Activated B cell treated with CpG ODN at 0.5 μM for 24 hours (primary cell): ENCODE measurements at regions not wholly inside any gene's neighbourhood (a gene's known extent, or its start where the extent isn't known, plus 50 kb on each side); places are given as distances from the start of the nearest gene placed in this dataset.

Source experiments
- ATAC-seq: fragments of 200-7000 bp; cut with Tn5 transposase; one replicate; pipeline ENCODE4 v1.10.0; 2021; ENCODE audit warnings: low read depth, mild to moderate bottlenecking, moderate library complexity
- CTCF ChIA-PET: fragments of 350-600 bp; sonication (Branson Sonifier 250); formaldehyde crosslinking; loops from one replicate; lab custom pipeline; 2021; ENCODE audit warnings: antibody characterized with exemption; lab: Charles Lee
- POLR2A ChIA-PET: fragments of 350-600 bp; sonication (Branson Sonifier 250); formaldehyde crosslinking; loops from one replicate; lab custom pipeline; 2021; ENCODE audit warnings: antibody characterized with exemption; lab: Charles Lee
- DNase-seq: peaks from one replicate; pipeline ENCODE4 v3.0.0; 2022
- H3K27ac Mint-ChIP-seq: one replicate; pipeline ENCODE4 v1.8.0; 2020; ENCODE audit warnings: mixed read lengths
- H3K27me3 Mint-ChIP-seq: one replicate; pipeline ENCODE4 v1.8.0; 2021; ENCODE audit warnings: mixed read lengths
- H3K36me3 Mint-ChIP-seq: one replicate; pipeline ENCODE4 v1.8.0; 2021; ENCODE audit warnings: low read depth, mixed read lengths
- H3K4me1 Mint-ChIP-seq: one replicate; pipeline ENCODE4 v1.8.0; 2021; ENCODE audit warnings: mixed read lengths
- H3K4me3 Mint-ChIP-seq: one replicate; pipeline ENCODE4 v1.8.0; 2020; ENCODE audit warnings: mild to moderate bottlenecking, mixed read lengths
- H3K9me3 Mint-ChIP-seq: one replicate; pipeline ENCODE4 v1.8.0; 2020; ENCODE audit warnings: mixed read lengths
- intact Hi-C: fragments of 100-400 bp; cut with micrococcal nuclease; formaldehyde crosslinking; loops from one replicate; pipeline ENCODE4 v1.15.1; 2024
- TF ChIP-seq, protein P1 (sequence below): fragments of 200-600 bp; IDR thresholded peaks from one replicate; pipeline ENCODE4 v1.8.0; 2022; ENCODE audit warnings: antibody characterized with exemption, mild to moderate bottlenecking

DNA sequence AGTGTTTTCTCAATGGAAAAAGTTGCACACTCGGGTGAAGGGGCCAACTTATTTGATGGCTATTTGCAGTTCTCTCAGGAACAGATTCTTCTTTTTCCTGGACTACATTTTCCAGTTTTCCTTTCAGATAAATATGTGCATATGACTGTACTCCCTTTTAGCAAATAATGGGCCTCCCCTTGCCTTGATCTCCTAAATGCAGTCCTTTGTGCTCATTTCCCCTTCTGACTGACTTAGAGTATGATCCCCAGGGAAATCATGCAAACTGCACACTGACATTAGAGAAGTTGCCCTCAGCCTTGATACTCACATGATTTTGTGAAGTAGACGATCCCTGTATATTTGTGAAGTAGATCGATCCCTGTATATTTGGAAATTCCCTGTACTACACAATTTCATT, 492.9 kb upstream of the NOVA1 start:
- intact Hi-C loops = no loop called here
- TF ChIP-seq, protein P1, sequence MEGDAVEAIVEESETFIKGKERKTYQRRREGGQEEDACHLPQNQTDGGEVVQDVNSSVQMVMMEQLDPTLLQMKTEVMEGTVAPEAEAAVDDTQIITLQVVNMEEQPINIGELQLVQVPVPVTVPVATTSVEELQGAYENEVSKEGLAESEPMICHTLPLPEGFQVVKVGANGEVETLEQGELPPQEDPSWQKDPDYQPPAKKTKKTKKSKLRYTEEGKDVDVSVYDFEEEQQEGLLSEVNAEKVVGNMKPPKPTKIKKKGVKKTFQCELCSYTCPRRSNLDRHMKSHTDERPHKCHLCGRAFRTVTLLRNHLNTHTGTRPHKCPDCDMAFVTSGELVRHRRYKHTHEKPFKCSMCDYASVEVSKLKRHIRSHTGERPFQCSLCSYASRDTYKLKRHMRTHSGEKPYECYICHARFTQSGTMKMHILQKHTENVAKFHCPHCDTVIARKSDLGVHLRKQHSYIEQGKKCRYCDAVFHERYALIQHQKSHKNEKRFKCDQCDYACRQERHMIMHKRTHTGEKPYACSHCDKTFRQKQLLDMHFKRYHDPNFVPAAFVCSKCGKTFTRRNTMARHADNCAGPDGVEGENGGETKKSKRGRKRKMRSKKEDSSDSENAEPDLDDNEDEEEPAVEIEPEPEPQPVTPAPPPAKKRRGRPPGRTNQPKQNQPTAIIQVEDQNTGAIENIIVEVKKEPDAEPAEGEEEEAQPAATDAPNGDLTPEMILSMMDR = no peak
- Mint-ChIP-seq H3K27me3 (no peaks in the 10 kb centered on the region), H3K36me3 (no peaks in the 10 kb centered on the region), H3K27ac (no peak overlapping the region), H3K9me3 (no peaks in the 10 kb centered on the region), H3K4me1 (no peaks in the 10 kb centered on the region), H3K4me3 (no peak overlapping the region)
- DNase-seq (no peak), ATAC-seq (no peak)
- ChIA-PET POLR2A (no interaction called here), CTCF (no interaction called here)

DNA sequence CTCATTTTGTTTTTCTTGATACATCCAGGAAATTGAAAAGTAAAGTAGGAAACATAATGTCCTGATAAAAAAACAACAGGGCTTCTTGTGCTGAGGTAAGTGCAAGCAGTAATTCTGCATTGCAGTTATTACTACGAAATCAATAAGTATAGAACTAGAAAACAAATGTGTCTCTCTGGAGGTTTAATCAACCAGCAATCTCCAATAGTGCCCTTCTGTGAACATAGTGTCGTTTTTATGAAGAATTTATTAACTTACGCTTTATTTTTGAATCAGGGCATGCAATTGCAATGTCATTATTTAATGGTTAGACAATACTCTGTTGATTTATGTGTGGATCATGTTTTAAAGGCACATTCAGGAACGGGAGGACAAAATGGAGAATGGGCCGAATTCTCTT, 494.1 kb upstream of the NOVA1 start:
- intact Hi-C loops = no loop called here
- CTCF ChIA-PET = no interaction called here
- Mint-ChIP-seq H3K27me3 (no peaks in the 10 kb centered on the region), H3K4me3 (no peak overlapping the region), H3K27ac (no peak overlapping the region), H3K36me3 (no peaks in the 10 kb centered on the region), H3K9me3 (no peaks in the 10 kb centered on the region), H3K4me1 (no peaks in the 10 kb centered on the region)
- no peak for ATAC-seq
- TF ChIP-seq, protein P1 = no peak
- POLR2A ChIA-PET = no interaction called here
- DNase-seq = no peak

DNA sequence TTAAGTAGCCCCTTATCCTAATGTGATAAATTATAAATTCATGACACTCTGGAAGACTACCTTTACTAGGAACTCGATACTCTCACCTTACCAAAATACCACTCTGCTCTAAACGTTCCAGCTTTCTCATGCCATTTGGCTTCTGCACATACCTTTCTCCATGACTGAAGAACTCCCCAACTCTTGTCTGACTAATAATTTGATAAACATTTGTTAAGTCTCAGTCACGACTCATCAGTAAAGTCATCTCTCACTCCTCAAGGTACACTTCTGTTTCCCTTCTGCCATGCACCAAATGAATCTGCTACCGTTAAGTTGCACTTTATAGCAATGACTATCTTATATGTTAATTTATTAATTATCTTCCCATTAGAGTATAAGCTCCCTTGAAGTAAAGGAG, 498.3 kb upstream of the NOVA1 start:
- ChIA-PET CTCF (no interaction called here), POLR2A (no interaction called here)
- Mint-ChIP-seq H3K9me3 (peaks cover 4% of the 10 kb centered on the region), H3K4me1 (no peaks in the 10 kb centered on the region), H3K4me3 (no peak overlapping the region), H3K36me3 (no peaks in the 10 kb centered on the region), H3K27ac (no peak overlapping the region), H3K27me3 (no peaks in the 10 kb centered on the region)
- intact Hi-C loops = no loop called here
- ATAC-seq (no peak), DNase-seq (no peak)
- TF ChIP-seq, protein P1 = no peak

DNA sequence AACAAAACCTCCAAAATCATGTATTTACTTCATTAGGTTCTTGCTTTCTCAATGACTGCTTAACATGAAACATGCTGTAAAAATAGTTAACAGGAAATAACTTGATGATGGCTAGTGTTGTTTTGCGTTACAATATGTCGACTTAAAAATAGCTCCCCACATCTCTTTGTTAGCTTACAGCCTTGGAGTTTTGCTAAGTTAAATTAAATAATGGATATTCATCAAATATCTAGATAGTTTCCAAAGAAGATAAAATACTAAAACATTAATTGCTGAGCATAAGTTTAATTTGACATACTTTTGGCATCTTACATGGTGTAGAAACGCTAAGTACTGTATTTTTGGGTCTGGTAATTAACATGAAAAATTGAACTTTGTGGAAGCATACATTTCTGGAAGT, 500.6 kb upstream of the NOVA1 start:
- ATAC-seq = no peak
- H3K27ac Mint-ChIP-seq = no peak overlapping the region
- POLR2A ChIA-PET = no interaction called here

DNA sequence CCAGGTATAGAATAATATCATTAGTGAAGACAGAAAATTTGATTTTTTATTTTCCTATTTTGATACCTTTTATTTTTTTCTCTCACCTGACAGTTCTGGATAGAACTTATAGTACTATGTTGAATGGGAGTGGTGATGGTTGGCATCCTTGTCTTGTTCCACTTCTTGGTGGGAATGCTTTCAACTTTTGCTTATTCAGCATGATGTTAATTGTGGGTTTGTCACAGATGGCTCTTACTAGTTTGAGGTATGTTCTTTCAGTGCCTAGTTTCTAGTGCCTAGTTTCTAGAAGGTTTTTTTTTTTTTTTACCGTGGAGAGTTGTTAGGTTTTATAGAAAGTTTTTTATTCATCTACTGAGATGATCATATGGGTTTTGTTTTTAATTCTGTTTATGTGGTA, 516.3 kb upstream of the NOVA1 start:
- H3K36me3 Mint-ChIP-seq = no peaks in the 10 kb centered on the region
- ChIA-PET CTCF (no interaction called here), POLR2A (no interaction called here)
- no peak for DNase-seq
- intact Hi-C loops = no loop called here
- H3K4me3 Mint-ChIP-seq = no peak overlapping the region
- H3K9me3 Mint-ChIP-seq = peaks cover 9% of the 10 kb centered on the region
- ATAC-seq = no peak
- no peaks in the 10 kb centered on the region for H3K4me1 Mint-ChIP-seq
- H3K27ac Mint-ChIP-seq = no peak overlapping the region
- TF ChIP-seq, protein P1 = no peak
- no peaks in the 10 kb centered on the region for H3K27me3 Mint-ChIP-seq

More for the DNA sequence above, 500.6 kb upstream of the NOVA1 start:
- Mint-ChIP-seq H3K27me3 (no peaks in the 10 kb centered on the region), H3K4me3 (no peak overlapping the region), H3K9me3 (peaks cover 4% of the 10 kb centered on the region), H3K36me3 (no peaks in the 10 kb centered on the region), H3K4me1 (no peaks in the 10 kb centered on the region)
- TF ChIP-seq, protein P1 = no peak
- intact Hi-C loops = no loop called here
- CTCF ChIA-PET = no interaction called here
- no peak for DNase-seq
